HG02870 (cell line): ENCODE measurements at regions not wholly inside any gene's neighbourhood (a gene's known extent, or its start where the extent isn't known, plus 50 kb on each side); places are given as distances from the start of the nearest gene placed in this dataset.
"Not testable (repeated sequence)": the region's sequence is repeated elsewhere in the genome, so short reads cannot be mapped to it uniquely, and the experiment has no call there.

ENCODE experiments used
- ATAC-seq: cut with Tn5 transposase; IDR thresholded peaks from one replicate; pipeline ENCODE4 v1.9.1; 2021; ENCODE audit warnings: mild to moderate bottlenecking, moderate library complexity; ENCODE audit not compliant: unreplicated experiment

- ATAC-seq: no peak
Measured at GRCh38 chr5:1958211-1959010, 75.7 kb upstream of the IRX4 start.

GRCh38 chr5:1955586-1955985 is 72.9 kb upstream of the IRX4 start:
- no peak for ATAC-seq

- not testable (repeated sequence) for ATAC-seq
Measured at GRCh38 chr5:1953710-1954109, 71.0 kb upstream of the IRX4 start.

DNA sequence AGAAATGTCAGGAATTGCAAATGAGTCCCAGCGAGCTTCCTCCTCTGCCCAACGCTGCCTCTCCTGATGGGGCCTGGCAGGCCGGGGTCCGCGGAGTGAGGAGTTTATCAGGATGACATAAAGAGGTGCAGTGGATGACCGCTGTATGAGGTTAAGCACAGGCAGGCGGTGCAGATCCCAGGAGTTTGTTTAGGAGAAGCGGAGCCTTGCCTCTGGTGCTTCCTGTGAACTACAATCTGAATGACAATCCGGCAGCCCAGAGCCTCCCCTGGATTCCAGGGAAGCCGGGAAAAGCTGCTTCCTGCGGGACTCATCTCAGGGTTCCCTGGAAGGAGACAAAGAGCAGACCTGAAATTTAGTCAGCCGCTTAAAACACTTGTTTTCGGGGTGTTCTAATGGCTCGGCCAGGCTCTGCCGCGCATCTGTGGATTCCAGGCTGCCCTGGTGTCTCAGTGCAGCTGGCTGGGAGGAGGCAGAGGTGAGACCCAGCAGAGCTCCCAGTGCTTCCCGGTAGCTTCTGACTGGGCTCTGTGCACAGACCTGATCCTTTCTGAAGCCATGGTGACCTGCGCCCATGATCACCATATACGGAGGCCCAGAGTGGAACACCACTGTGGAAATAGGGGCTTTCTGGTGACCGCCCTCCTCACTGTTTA is 69.8 kb upstream of the IRX4 start:
- ATAC-seq: no peak

GRCh38 chr5:1952021-1952420 is 69.3 kb upstream of the IRX4 start:
- ATAC-seq: no peak

DNA sequence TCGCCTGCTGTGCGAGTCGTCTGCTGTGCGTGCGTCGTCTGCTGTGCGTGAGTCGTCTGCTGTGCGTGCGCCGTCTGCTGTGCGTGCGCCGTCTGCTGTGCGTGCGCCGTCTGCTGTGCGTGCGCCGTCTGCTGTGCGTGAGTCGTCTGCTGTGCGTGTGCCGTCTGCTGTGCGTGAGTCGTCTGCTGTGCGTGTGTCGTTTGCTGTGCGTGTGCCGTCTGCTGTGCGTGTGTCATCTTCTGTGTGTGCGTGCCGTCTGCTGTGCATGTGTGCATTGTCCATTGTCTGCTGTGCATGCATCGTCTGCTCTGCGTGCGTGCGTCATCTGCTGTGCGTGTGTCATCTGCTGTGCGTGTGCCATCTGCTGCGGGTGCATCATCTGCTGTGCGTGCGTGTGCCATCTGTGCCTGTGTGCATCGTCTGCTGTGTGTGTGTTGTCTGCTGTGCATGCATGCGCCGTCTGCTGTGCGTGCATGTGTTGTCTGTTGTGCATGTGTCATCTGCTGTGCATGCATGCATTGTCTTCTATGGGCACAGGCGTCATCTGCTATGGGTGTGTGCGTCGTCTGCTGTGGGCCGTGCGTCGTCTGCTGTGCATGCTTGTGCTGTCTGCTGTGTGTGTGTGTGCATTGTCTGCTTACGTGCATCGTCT is 68.6 kb upstream of the IRX4 start:
- no peak for ATAC-seq

- no peak for ATAC-seq
Measured at GRCh38 chr5:1950708-1951103, 68.0 kb upstream of the IRX4 start.

GRCh38 chr5:1950096-1950707 is 67.5 kb upstream of the IRX4 start:
- ATAC-seq: no peak

DNA sequence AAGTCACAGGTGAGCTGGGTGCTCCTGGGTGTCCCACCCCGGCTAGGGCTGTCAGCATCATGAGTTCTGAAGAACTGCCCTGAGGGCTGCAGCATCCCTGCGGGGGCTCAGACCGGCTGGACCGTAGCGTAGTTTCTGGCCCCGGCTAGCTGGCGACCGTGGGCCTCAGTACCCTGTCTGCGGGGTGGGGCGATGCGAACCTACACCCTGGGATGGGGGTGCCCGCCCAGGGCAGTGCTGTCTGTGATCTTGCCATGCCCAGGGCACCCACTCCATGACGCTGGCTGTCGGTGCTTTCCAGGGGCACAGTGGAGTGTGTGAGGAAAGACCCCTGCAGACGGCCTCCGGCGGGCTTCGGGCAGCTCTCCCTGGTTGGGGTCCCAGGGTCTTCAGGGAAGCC is 66.5 kb upstream of the IRX4 start:
- no peak for ATAC-seq

GRCh38 chr5:1948663-1949191 is 66.0 kb upstream of the IRX4 start:
- ATAC-seq: no peak

DNA sequence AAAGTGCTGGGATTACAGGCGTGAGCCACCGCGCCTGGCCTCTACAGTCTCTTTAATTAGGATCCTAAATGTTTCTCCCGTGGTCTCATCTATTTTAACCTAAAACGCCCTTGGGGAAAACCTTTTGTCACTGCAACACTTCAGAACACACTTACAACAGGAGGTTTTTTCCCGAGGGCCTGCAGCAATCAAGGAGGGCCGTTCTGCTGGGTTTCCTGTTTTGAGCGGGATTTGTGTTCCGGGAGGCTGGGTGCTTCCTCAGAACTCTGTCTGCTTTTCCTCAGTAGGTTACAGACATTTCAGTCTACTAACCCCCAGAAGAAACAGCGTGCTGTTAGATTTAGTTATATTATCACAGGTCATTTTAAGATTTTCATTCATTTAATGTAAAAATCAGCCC is 65.4 kb upstream of the IRX4 start:
- no peak for ATAC-seq

DNA sequence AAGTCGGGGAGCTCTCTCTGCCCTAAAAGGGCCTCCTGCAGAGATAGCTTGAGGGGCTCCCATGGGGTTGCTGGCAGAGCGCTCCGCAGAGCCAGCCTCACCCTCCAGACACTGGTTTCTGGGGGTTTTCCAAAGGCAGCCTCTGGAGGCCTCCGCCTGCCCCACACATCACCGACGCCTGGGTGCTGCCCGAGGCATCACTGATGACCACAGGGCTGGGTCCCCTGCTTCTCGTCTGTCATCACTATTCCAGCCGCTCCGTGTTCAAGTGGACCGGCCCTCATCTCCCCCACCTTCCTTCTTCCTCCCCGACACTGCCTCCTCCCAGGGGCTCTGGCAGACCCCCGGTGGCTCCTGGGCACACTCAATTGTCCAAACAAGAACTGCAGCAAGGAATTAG is 64.1 kb upstream of the IRX4 start:
- ATAC-seq: no peak

- no peak for ATAC-seq
Measured at GRCh38 chr5:1946122-1946677, 63.5 kb upstream of the IRX4 start.

- no peak for ATAC-seq
Measured at GRCh38 chr5:1945606-1946005, 62.9 kb upstream of the IRX4 start.

DNA sequence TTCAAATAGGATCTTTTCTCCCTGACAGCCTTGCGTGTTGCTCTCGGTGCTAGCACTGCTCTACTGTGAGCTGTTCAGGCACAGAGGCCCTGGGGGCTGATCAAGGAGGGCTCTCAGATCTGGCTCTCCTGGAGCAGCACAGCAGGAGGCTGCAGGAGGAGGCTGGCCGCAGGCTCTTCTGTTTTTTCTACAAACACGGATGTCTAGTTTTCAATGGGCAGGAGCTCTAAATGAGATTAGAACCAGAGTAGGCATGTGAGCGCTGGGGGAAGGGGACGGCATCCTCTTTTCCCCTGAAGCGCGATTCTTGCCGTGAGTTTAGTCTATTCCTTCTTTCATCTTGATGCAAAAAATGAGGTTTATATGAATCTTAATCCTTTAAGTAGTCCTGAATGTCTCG is 61.7 kb upstream of the IRX4 start:
- no peak for ATAC-seq

GRCh38 chr5:1943481-1943880 is 60.8 kb upstream of the IRX4 start:
- no peak for ATAC-seq

- ATAC-seq: no peak
Measured at GRCh38 chr5:1942630-1943029, 59.9 kb upstream of the IRX4 start.

- no peak for ATAC-seq
Measured at GRCh38 chr5:1942158-1942557, 59.4 kb upstream of the IRX4 start.

- ATAC-seq: no peak
Measured at GRCh38 chr5:1939256-1939655, 56.5 kb upstream of the IRX4 start.

- ATAC-seq: no peak
Measured at GRCh38 chr5:1938310-1939000, 55.7 kb upstream of the IRX4 start.

GRCh38 chr5:1937590-1937989 is 54.9 kb upstream of the IRX4 start:
- no peak for ATAC-seq
